HEK293 (cell line): ENCODE measurements at regions not wholly inside any gene's neighbourhood (a gene's known extent, or its start where the extent isn't known, plus 50 kb on each side); places are given as distances from the start of the nearest gene placed in this dataset.

Source experiments
- CTCF ChIA-PET: fragments of 350-600 bp; formaldehyde crosslinking; extraction: SDS; loops from one replicate; lab custom pipeline; 2021; ENCODE audit warnings: antibody characterized with exemption; lab: Yijun Ruan, JAX
- POLR2A ChIA-PET: fragments of 300-600 bp; formaldehyde crosslinking; extraction: SDS; loops from one replicate; lab custom pipeline; 2020; ENCODE audit warnings: antibody characterized with exemption, inconsistent platforms; lab: Yijun Ruan, JAX
- H3K27ac ChIP-seq: fragments of 200-500 bp; sonication (Bioruptor generic); 2 replicates; pipeline ENCODE4 v1.5.1; 2014; ENCODE audit warnings: low read depth, low read length, control low read depth, inconsistent platforms; ENCODE audit errors: extremely low read depth
- H3K36me3 ChIP-seq, 2 experiments: fragments of 200-500 bp in 1 of 2; sonication (Bioruptor generic) in 1 of 2; 1 replicate in 1 of 2; 2 replicates in 1 of 2; pipeline ENCODE4 v1.5.1; 2014 to 2017; ENCODE audit warnings: inconsistent platforms in 2 of 2, low read length in 2 of 2; ENCODE audit not compliant: control insufficient read depth in 2 of 2, insufficient read depth in 1 of 2
- H3K4me1 ChIP-seq: fragments of 200-500 bp; sonication (Bioruptor generic); 2 replicates; pipeline ENCODE4 v1.5.1; 2014; ENCODE audit warnings: mild to moderate bottlenecking, low read length, inconsistent platforms; ENCODE audit not compliant: control insufficient read depth, insufficient read depth
- H3K4me3 ChIP-seq: 2 replicates; pipeline ENCODE4 v1.5.1; 2011; ENCODE audit warnings: low read depth, mild to moderate bottlenecking, control low read depth, low read length, moderate library complexity
- H3K9me3 ChIP-seq: fragments of 200-500 bp; sonication (Bioruptor generic); 2 replicates; pipeline ENCODE4 v1.5.1; 2014; ENCODE audit warnings: low read depth, low read length, inconsistent platforms; ENCODE audit not compliant: control insufficient read depth, insufficient read depth
- CTCF ChIP-seq: fragments of 450-650 bp; formaldehyde crosslinking; IDR thresholded peaks from 2 replicates; pipeline ENCODE4 v1.5.1; 2016; ENCODE audit warnings: missing biosample characterization, missing genetic modification characterization
- KLF1 ChIP-seq: fragments of 450-650 bp; formaldehyde crosslinking; IDR thresholded peaks from 2 replicates; pipeline ENCODE4 v1.5.1; 2016; ENCODE audit warnings: missing biosample characterization, missing genetic modification characterization
- KLF7 ChIP-seq: fragments of 450-650 bp; formaldehyde crosslinking; IDR thresholded peaks from 2 replicates; pipeline ENCODE4 v1.5.1; 2016; ENCODE audit warnings: missing biosample characterization, missing genetic modification characterization, borderline replicate concordance
- MZF1 ChIP-seq: fragments of 450-650 bp; formaldehyde crosslinking; IDR thresholded peaks from 2 replicates; pipeline ENCODE4 v1.5.1; 2017; ENCODE audit warnings: missing biosample characterization, missing genetic modification characterization, borderline replicate concordance
- PRDM1 ChIP-seq: fragments of 450-650 bp; formaldehyde crosslinking; IDR thresholded peaks from 2 replicates; pipeline ENCODE4; 2016; ENCODE audit warnings: missing biosample characterization, missing genetic modification characterization
- RBAK ChIP-seq: fragments of 450-650 bp; formaldehyde crosslinking; IDR thresholded peaks from 2 replicates; pipeline ENCODE4 v1.5.1; 2016; ENCODE audit warnings: missing biosample characterization, missing genetic modification characterization
- REPIN1 ChIP-seq: fragments of 450-650 bp; formaldehyde crosslinking; IDR thresholded peaks from 2 replicates; pipeline ENCODE4 v1.5.1; 2017; ENCODE audit warnings: missing biosample characterization, missing genetic modification characterization, low read depth
- SP2 ChIP-seq: fragments of 450-650 bp; formaldehyde crosslinking; IDR thresholded peaks from 2 replicates; pipeline ENCODE4 v1.5.1; 2016; ENCODE audit warnings: missing biosample characterization, missing genetic modification characterization
- TSHZ1 ChIP-seq: fragments of 450-650 bp; formaldehyde crosslinking; IDR thresholded peaks from 2 replicates; pipeline ENCODE4 v1.5.1; 2016; ENCODE audit warnings: missing biosample characterization, missing genetic modification characterization, borderline replicate concordance
- ZBTB20 ChIP-seq: fragments of 450-650 bp; formaldehyde crosslinking; IDR thresholded peaks from 2 replicates; pipeline ENCODE4 v1.5.1; 2016; ENCODE audit warnings: missing biosample characterization, missing genetic modification characterization
- ZEB2 ChIP-seq: fragments of 450-650 bp; formaldehyde crosslinking; IDR thresholded peaks from 2 replicates; pipeline ENCODE4 v1.5.1; 2016; ENCODE audit warnings: missing biosample characterization, missing genetic modification characterization
- ZIC2 ChIP-seq: fragments of 450-650 bp; formaldehyde crosslinking; IDR thresholded peaks from 2 replicates; pipeline ENCODE4 v1.5.1; 2016; ENCODE audit warnings: missing biosample characterization, missing genetic modification characterization
- ZNF112 ChIP-seq: fragments of 450-650 bp; formaldehyde crosslinking; IDR thresholded peaks from 2 replicates; pipeline ENCODE4 v1.5.0; 2017; ENCODE audit warnings: missing biosample characterization, missing genetic modification characterization
- ZNF169 ChIP-seq: fragments of 450-650 bp; formaldehyde crosslinking; IDR thresholded peaks from 2 replicates; pipeline ENCODE4 v1.5.1; 2016; ENCODE audit warnings: missing biosample characterization, missing genetic modification characterization
- ZNF184 ChIP-seq: fragments of 450-650 bp; IDR thresholded peaks from 2 replicates; pipeline ENCODE4 v1.5.1; 2018; ENCODE audit warnings: missing biosample characterization, mild to moderate bottlenecking, missing genetic modification characterization
- ZNF211 ChIP-seq: fragments of 450-650 bp; formaldehyde crosslinking; IDR thresholded peaks from 2 replicates; pipeline ENCODE4 v1.5.1; 2016; ENCODE audit warnings: low read depth, missing biosample characterization, missing genetic modification characterization
- ZNF292 ChIP-seq: fragments of 450-650 bp; formaldehyde crosslinking; IDR thresholded peaks from 2 replicates; pipeline ENCODE4 v1.5.1; 2016; ENCODE audit warnings: low read depth, missing biosample characterization, missing genetic modification characterization, borderline replicate concordance
- ZNF335 ChIP-seq: fragments of 450-650 bp; formaldehyde crosslinking; conservative IDR thresholded peaks from 2 replicates; pipeline ENCODE4 v1.5.1; 2016; ENCODE audit warnings: missing biosample characterization, missing genetic modification characterization
- ZNF510 ChIP-seq: fragments of 450-650 bp; formaldehyde crosslinking; IDR thresholded peaks from 2 replicates; pipeline ENCODE4 v1.5.1; 2018; ENCODE audit warnings: mild to moderate bottlenecking, missing genetic modification characterization, missing biosample characterization; ENCODE audit not compliant: insufficient replicate concordance
- ZNF600 ChIP-seq: fragments of 450-650 bp; formaldehyde crosslinking; IDR thresholded peaks from 2 replicates; pipeline ENCODE4 v1.5.1; 2016; ENCODE audit warnings: missing biosample characterization, missing genetic modification characterization
- ZNF645 ChIP-seq: fragments of 450-650 bp; formaldehyde crosslinking; IDR thresholded peaks from 2 replicates; pipeline ENCODE4; 2016; ENCODE audit warnings: missing biosample characterization, missing genetic modification characterization

GRCh38 chr11:127618721-127619120 is 618.2 kb upstream of the KIRREL3 start:
- Histone ChIP-seq H3K9me3 (no peaks in the 10 kb centered on the region), H3K36me3 (no peaks in the 10 kb centered on the region), H3K27ac (no peak overlapping the region), H3K4me3 (no peak overlapping the region), H3K4me1 (no peaks in the 10 kb centered on the region)
- ChIA-PET POLR2A (no interaction called here), CTCF (no interaction called here)
- no peak for TF ChIP-seq CTCF
- TF ChIP-seq ZIC2 (tag by site-specific recombination) = no peak
- no peak for TF ChIP-seq ZNF510
- TF ChIP-seq ZNF600 (tag by site-specific recombination) = no peak
- TF ChIP-seq ZEB2 = no peak
- no peak for TF ChIP-seq ZNF211 (tag by site-specific recombination)
- TF ChIP-seq ZNF184 = no peak
- no peak for TF ChIP-seq KLF1 (tag by site-specific recombination)
- TF ChIP-seq KLF7 = no peak
- TF ChIP-seq REPIN1 (tag by site-specific recombination) = no peak
- no peak for TF ChIP-seq SP2 (tag by site-specific recombination)
- TF ChIP-seq ZNF645 = no peak
- TF ChIP-seq RBAK (tag by site-specific recombination) = no peak
- TF ChIP-seq PRDM1 (tag by site-specific recombination) = no peak
- TF ChIP-seq ZBTB20 (tag by site-specific recombination) = no peak

- Histone ChIP-seq H3K4me3 (no peak overlapping the region), H3K4me1 (no peaks in the 10 kb centered on the region), H3K27ac (no peak overlapping the region), H3K9me3 (no peaks in the 10 kb centered on the region), H3K36me3 (no peaks in the 10 kb centered on the region)
- CTCF ChIA-PET = no interaction called here
- TF ChIP-seq ZNF169 (tag by site-specific recombination) (no peak), ZNF335 (tag by site-specific recombination) (no peak), TSHZ1 (tag by site-specific recombination) (no peak), MZF1 (tag by site-specific recombination) (no peak), ZNF112 (tag by site-specific recombination) (no peak), ZNF292 (tag by site-specific recombination) (no peak)
- POLR2A ChIA-PET = no interaction called here
These were observed 615.6 kb upstream of the KIRREL3 start for GRCh38 chr11:127616158-127616557.
